ENCODE measurements at regions not wholly inside any gene's neighbourhood (a gene's known extent, or its start where the extent isn't known, plus 50 kb on each side); places are given as distances from the start of the nearest gene placed in this dataset.
"Not testable (repeated sequence)": the region's sequence is repeated elsewhere in the genome, so short reads cannot be mapped to it uniquely, and the experiment has no call there.

- Mint-ChIP-seq H3K4me1 (no peaks in the 10 kb centered on the region), H3K9me3 (peaks cover 60% of the 10 kb centered on the region), H3K27ac (no peak overlapping the region), H3K27me3 (ENCODE audit: insufficient read depth, low read depth, poor library complexity) (peaks cover 3% of the 10 kb centered on the region), H3K4me3 (no peak overlapping the region), H3K36me3 (ENCODE audit: low read depth) (peaks cover 15% of the 10 kb centered on the region)
- no peaks in the 10 kb centered on the region for H3K4me1 ChIP-seq (ENCODE audit: insufficient read depth)
- DNase-seq (ENCODE audit: low spot score), result no peak
- TF ChIP-seq NANOG (IDR thresholded peaks at IDR 0.05; ENCODE audit: borderline replicate concordance) (no peak), JUNB (IDR thresholded peaks at IDR 0.05; ENCODE audit: unreplicated experiment) (no peak), CTCF (conservative IDR thresholded peaks at IDR 0.05; ENCODE audit: low read depth in 2 of 2) (no peak), ZNF331 (CRISPR knock-in tag; IDR thresholded peaks at IDR 0.05; ENCODE audit: low read depth) (no peak)
- H3F3A ChIP-seq (replicated peaks; ENCODE audit: low read depth), result no peaks in the 10 kb centered on the region
- no peak overlapping the region for H3K4me3 ChIP-seq
- H2AFZ ChIP-seq, result no peak overlapping the region
- no peak for ATAC-seq
- no peaks in the 10 kb centered on the region for H3K36me3 ChIP-seq (ENCODE audit: insufficient read depth)
- H3K4me2 ChIP-seq, result no peak overlapping the region
- H3K27me3 ChIP-seq (ENCODE audit: insufficient read depth), result no peaks in the 10 kb centered on the region
- no peaks in the 10 kb centered on the region for H4K20me1 ChIP-seq (replicated peaks; ENCODE audit: insufficient read depth)
- no peaks in the 10 kb centered on the region for H3K79me2 ChIP-seq (replicated peaks; ENCODE audit: insufficient read depth)
- no peaks in the 10 kb centered on the region for H3K9me2 ChIP-seq (ENCODE audit: insufficient read depth)
- H3K27ac ChIP-seq (ENCODE audit: low read depth), result no peak overlapping the region
Observed at GRCh38 chr14:105605464-105606304, 79.3 kb downstream of the TMEM121 start.

DNA sequence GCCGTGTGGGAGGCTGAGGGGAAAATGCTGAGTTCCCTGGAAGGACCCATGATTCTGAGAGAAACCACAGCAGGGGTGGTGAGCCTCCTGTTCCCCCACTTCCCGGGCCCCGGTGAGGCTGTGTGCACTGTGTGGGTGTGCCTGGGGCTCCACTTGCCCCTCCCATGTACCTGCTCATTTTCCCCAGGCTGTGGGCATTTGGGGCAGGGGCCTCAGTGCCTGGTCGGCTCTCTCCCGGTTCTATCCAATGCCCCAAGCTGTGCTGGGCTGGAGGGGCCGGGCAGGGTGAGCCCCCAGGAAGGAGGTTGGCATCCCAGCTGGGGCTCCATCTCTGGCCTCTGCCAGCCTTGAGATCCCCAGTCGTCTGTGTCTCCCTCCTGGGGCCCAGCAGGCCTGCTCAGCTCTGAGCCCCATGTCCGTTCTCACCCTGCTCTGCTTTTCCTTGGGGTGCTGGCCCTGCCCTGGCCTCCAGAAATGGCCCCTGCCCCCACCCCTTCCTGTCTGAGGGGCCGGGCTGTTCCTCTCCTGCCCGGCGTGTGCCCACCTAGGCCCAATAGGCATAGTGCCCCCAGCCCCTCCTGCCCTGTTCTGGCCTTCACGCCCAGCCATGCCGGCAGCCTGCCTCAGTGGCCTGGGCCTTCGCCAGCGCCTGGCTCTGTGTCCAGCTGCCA, 80.1 kb downstream of the TMEM121 start:
- not testable (repeated sequence) for H2AFZ ChIP-seq; H3K27ac Mint-ChIP-seq; H3F3A ChIP-seq (replicated peaks; ENCODE audit: low read depth); H3K27ac ChIP-seq (ENCODE audit: low read depth); H3K27me3 Mint-ChIP-seq (ENCODE audit: insufficient read depth, low read depth, poor library complexity); DNase-seq (ENCODE audit: low spot score); H3K36me3 ChIP-seq (ENCODE audit: insufficient read depth); H4K20me1 ChIP-seq (replicated peaks; ENCODE audit: insufficient read depth); H3K79me2 ChIP-seq (replicated peaks; ENCODE audit: insufficient read depth); H3K4me1 Mint-ChIP-seq; H3K4me3 Mint-ChIP-seq; ATAC-seq; H3K9me2 ChIP-seq (ENCODE audit: insufficient read depth); H3K27me3 ChIP-seq (ENCODE audit: insufficient read depth); H3K4me1 ChIP-seq (ENCODE audit: insufficient read depth); H3K4me3 ChIP-seq; H3K4me2 ChIP-seq
- Mint-ChIP-seq H3K9me3 (peaks cover 52% of the 10 kb centered on the region), H3K36me3 (ENCODE audit: low read depth) (peaks cover 13% of the 10 kb centered on the region)

- not testable (repeated sequence) for H2AFZ ChIP-seq; H3K27ac Mint-ChIP-seq; H4K20me1 ChIP-seq (replicated peaks; ENCODE audit: insufficient read depth); H3K9me2 ChIP-seq (ENCODE audit: insufficient read depth); H3K4me3 Mint-ChIP-seq; H3F3A ChIP-seq (replicated peaks; ENCODE audit: low read depth); H3K27ac ChIP-seq (ENCODE audit: low read depth); DNase-seq (ENCODE audit: low spot score); H3K4me2 ChIP-seq; H3K27me3 Mint-ChIP-seq (ENCODE audit: insufficient read depth, low read depth, poor library complexity); H3K27me3 ChIP-seq (ENCODE audit: insufficient read depth); ATAC-seq; H3K36me3 ChIP-seq (ENCODE audit: insufficient read depth); H3K4me1 Mint-ChIP-seq; H3K4me3 ChIP-seq; H3K79me2 ChIP-seq (replicated peaks; ENCODE audit: insufficient read depth); H3K4me1 ChIP-seq (ENCODE audit: insufficient read depth)
- Mint-ChIP-seq H3K9me3 (peaks cover 55% of the 10 kb centered on the region), H3K36me3 (ENCODE audit: low read depth) (peaks cover 15% of the 10 kb centered on the region)
Observed at GRCh38 chr14:105607025-105607424, 80.6 kb downstream of the TMEM121 start.

GRCh38 chr14:105614987-105615386, 88.6 kb downstream of the TMEM121 start:
- H3K4me1 ChIP-seq (ENCODE audit: insufficient read depth); H3K27me3 Mint-ChIP-seq (ENCODE audit: insufficient read depth, low read depth, poor library complexity); H3K9me2 ChIP-seq (ENCODE audit: insufficient read depth); H3K36me3 ChIP-seq (ENCODE audit: insufficient read depth); DNase-seq (ENCODE audit: low spot score); H3F3A ChIP-seq (replicated peaks; ENCODE audit: low read depth); H3K4me1 Mint-ChIP-seq; ATAC-seq; H3K27me3 ChIP-seq (ENCODE audit: insufficient read depth); H3K4me3 ChIP-seq; H3K27ac ChIP-seq (ENCODE audit: low read depth); H2AFZ ChIP-seq; H3K4me2 ChIP-seq; H4K20me1 ChIP-seq (replicated peaks; ENCODE audit: insufficient read depth); H3K79me2 ChIP-seq (replicated peaks; ENCODE audit: insufficient read depth); H3K27ac Mint-ChIP-seq; H3K4me3 Mint-ChIP-seq: not testable (repeated sequence)
- peaks cover 19% of the 10 kb centered on the region for H3K36me3 Mint-ChIP-seq (ENCODE audit: low read depth)
- peaks cover 74% of the 10 kb centered on the region for H3K9me3 Mint-ChIP-seq

- H3K27ac Mint-ChIP-seq, result not testable (repeated sequence)
Observed at GRCh38 chr14:105615986-105616801, 89.8 kb downstream of the TMEM121 start.

More at GRCh38 chr14:105615986-105616801, 89.8 kb downstream of the TMEM121 start:
- H3F3A ChIP-seq (replicated peaks; ENCODE audit: low read depth); H3K4me3 Mint-ChIP-seq; H4K20me1 ChIP-seq (replicated peaks; ENCODE audit: insufficient read depth); ATAC-seq; DNase-seq (ENCODE audit: low spot score); H3K27me3 ChIP-seq (ENCODE audit: insufficient read depth); H3K4me2 ChIP-seq; H3K4me3 ChIP-seq; H3K27me3 Mint-ChIP-seq (ENCODE audit: insufficient read depth, low read depth, poor library complexity); H3K36me3 ChIP-seq (ENCODE audit: insufficient read depth); H3K4me1 Mint-ChIP-seq; H3K27ac ChIP-seq (ENCODE audit: low read depth); H3K9me2 ChIP-seq (ENCODE audit: insufficient read depth); H3K4me1 ChIP-seq (ENCODE audit: insufficient read depth); H2AFZ ChIP-seq; H3K79me2 ChIP-seq (replicated peaks; ENCODE audit: insufficient read depth): not testable (repeated sequence)
- Mint-ChIP-seq H3K9me3 (peaks cover 72% of the 10 kb centered on the region), H3K36me3 (ENCODE audit: low read depth) (peaks cover 19% of the 10 kb centered on the region)
